ENCODE measurements at regions not wholly inside any gene's neighbourhood (a gene's known extent, or its start where the extent isn't known, plus 50 kb on each side); places are given as distances from the start of the nearest gene placed in this dataset.

- H3K27me3 ChIP-seq: no peaks in the 10 kb centered on the region
- no peak for DNase-seq
- 58 to 78% (median 76%) methylated on average over 1 of the region's 1 CpG for WGBS, 4 donors
- no peaks in the 10 kb centered on the region for H3K36me3 ChIP-seq (replicated peaks in 1 of 2)
- intact Hi-C loops (cut with DNase I): no loop called here
- no peak for TF ChIP-seq CTCF (IDR thresholded peaks at IDR 0.05)
- no peak for TF ChIP-seq POLR2A (IDR thresholded peaks at IDR 0.05)
- H3K4me1 ChIP-seq (replicated peaks in 1 of 2): no peaks in the 10 kb centered on the region
- no peak overlapping the region for H3K4me3 ChIP-seq
- H3K9me3 ChIP-seq (replicated peaks in 1 of 3): no peaks in the 10 kb centered on the region
- no peak overlapping the region for H3K27ac ChIP-seq
These were observed 122.0 kb downstream of the CARTPT start for GRCh38 chr5:71841107-71841506.

GRCh38 chr5:71843111-71843510, 124.0 kb downstream of the CARTPT start:
- no peak for DNase-seq
- H3K27me3 ChIP-seq: no peaks in the 10 kb centered on the region
- TF ChIP-seq CTCF (IDR thresholded peaks at IDR 0.05) (no peak), POLR2A (IDR thresholded peaks at IDR 0.05) (no peak)
- no peaks in the 10 kb centered on the region for H3K9me3 ChIP-seq (replicated peaks in 1 of 3)
- intact Hi-C loops (cut with DNase I): no loop called here
- H3K36me3 ChIP-seq (replicated peaks in 1 of 2): no peaks in the 10 kb centered on the region
- H3K4me3 ChIP-seq: no peak overlapping the region
- no peaks in the 10 kb centered on the region for H3K4me1 ChIP-seq (replicated peaks in 1 of 2)
- WGBS, 4 donors: 73 to 81% (median 77%) methylated on average over 3 of the region's 3 CpGs
- no peak overlapping the region for H3K27ac ChIP-seq

GRCh38 chr5:71844862-71845261, 125.8 kb downstream of the CARTPT start:
- no peak for TF ChIP-seq CTCF (IDR thresholded peaks at IDR 0.05)
- TF ChIP-seq POLR2A (IDR thresholded peaks at IDR 0.05): no peak
- intact Hi-C loops (cut with DNase I): no loop called here
- H3K27me3 ChIP-seq: no peaks in the 10 kb centered on the region
- H3K36me3 ChIP-seq (replicated peaks in 1 of 2): no peaks in the 10 kb centered on the region
- H3K4me1 ChIP-seq (replicated peaks in 1 of 2): no peaks in the 10 kb centered on the region
- no peak overlapping the region for H3K4me3 ChIP-seq
- no peaks in the 10 kb centered on the region for H3K9me3 ChIP-seq (replicated peaks in 1 of 3)
- WGBS, 4 donors: 74 to 94% (median 91%) methylated on average over 3 of the region's 3 CpGs
- no peak for DNase-seq
- no peak overlapping the region for H3K27ac ChIP-seq

- Histone ChIP-seq H3K4me3 (no peak overlapping the region), H3K27me3 (no peaks in the 10 kb centered on the region), H3K27ac (no peak overlapping the region), H3K36me3 (replicated peaks in 1 of 2) (no peaks in the 10 kb centered on the region), H3K4me1 (replicated peaks in 1 of 2) (no peaks in the 10 kb centered on the region), H3K9me3 (replicated peaks in 1 of 3) (peaks cover 0 to 9% (median 0%) of the 10 kb centered on the region in 3 donors)
- TF ChIP-seq POLR2A (IDR thresholded peaks at IDR 0.05) (no peak), CTCF (IDR thresholded peaks at IDR 0.05) (no peak)
- intact Hi-C loops (cut with DNase I): no loop called here
- 64 to 73% (median 70%) methylated on average over 4 of the region's 4 CpGs for WGBS, 4 donors
- no peak for DNase-seq
These were observed 140.4 kb downstream of the CARTPT start for GRCh38 chr5:71859515-71859914.
